ENCODE measurements at regions not wholly inside any gene's neighbourhood (a gene's known extent, or its start where the extent isn't known, plus 50 kb on each side); places are given as distances from the start of the nearest gene placed in this dataset.
"Not testable (repeated sequence)": the region's sequence is repeated elsewhere in the genome, so short reads cannot be mapped to it uniquely, and the experiment has no call there.

GRCh38 chr5:128667751-128668150 lies 129.7 kb upstream of the FBN2 start:
- no peak for DNase-seq

- no peak for DNase-seq
These were observed 130.9 kb upstream of the FBN2 start for GRCh38 chr5:128668921-128669320.

- no peak for DNase-seq
These were observed 131.8 kb upstream of the FBN2 start for GRCh38 chr5:128669803-128670202.

GRCh38 chr5:128671943-128672342 lies 133.9 kb upstream of the FBN2 start:
- no peak for DNase-seq

- no peak for DNase-seq
These were observed 135.0 kb upstream of the FBN2 start for GRCh38 chr5:128673000-128673399.

- DNase-seq, result no peak
These were observed 135.4 kb upstream of the FBN2 start for GRCh38 chr5:128673411-128673957.

GRCh38 chr5:128673970-128674369 lies 135.9 kb upstream of the FBN2 start:
- no peak for DNase-seq

- DNase-seq, result peak; percentile 68
These were observed 136.9 kb upstream of the FBN2 start for GRCh38 chr5:128674837-128675446.

GRCh38 chr5:128681096-128681495 lies 143.1 kb upstream of the FBN2 start:
- no peak for DNase-seq

GRCh38 chr5:128681764-128682592 lies 143.9 kb upstream of the FBN2 start:
- no peak for DNase-seq

- no peak for DNase-seq
These were observed 144.6 kb upstream of the FBN2 start for GRCh38 chr5:128682669-128683068.

GRCh38 chr5:128684961-128685360 lies 146.9 kb upstream of the FBN2 start:
- DNase-seq, result no peak

GRCh38 chr5:128687930-128688329 lies 149.9 kb upstream of the FBN2 start:
- DNase-seq, result no peak

GRCh38 chr5:128693764-128694163 lies 155.7 kb upstream of the FBN2 start:
- DNase-seq, result no peak

GRCh38 chr5:128695791-128696530 lies 157.9 kb upstream of the FBN2 start:
- no peak for DNase-seq

GRCh38 chr5:128701301-128701700 lies 163.3 kb upstream of the FBN2 start:
- DNase-seq, result no peak

- no peak for DNase-seq
These were observed 165.3 kb upstream of the FBN2 start for GRCh38 chr5:128703322-128703721.

- DNase-seq, result no peak
These were observed 168.2 kb upstream of the FBN2 start for GRCh38 chr5:128706269-128706668.

GRCh38 chr5:128708841-128709240 lies 170.8 kb upstream of the FBN2 start:
- DNase-seq, result no peak

- no peak for DNase-seq
These were observed 173.2 kb upstream of the FBN2 start for GRCh38 chr5:128711216-128711615.

- DNase-seq, result no peak
These were observed 176.5 kb upstream of the FBN2 start for GRCh38 chr5:128714551-128714950.

GRCh38 chr5:128722551-128722950 lies 184.5 kb upstream of the FBN2 start:
- no peak for DNase-seq

- not testable (repeated sequence) for DNase-seq
These were observed 192.0 kb upstream of the FBN2 start for GRCh38 chr5:128730021-128730420.

GRCh38 chr5:128735656-128736055 lies 197.6 kb upstream of the FBN2 start:
- DNase-seq, result not testable (repeated sequence)
